Lower leg skin (tissue), 4 donors: ENCODE measurements at regions not wholly inside any gene's neighbourhood (a gene's known extent, or its start where the extent isn't known, plus 50 kb on each side); places are given as distances from the start of the nearest gene placed in this dataset.

ENCODE experiments used
- DNase-seq, 2 donors: peaks; one replicate each; pipeline ENCODE4 v3.0.0-alpha.2; 2019; ENCODE audit warnings: low spot score in 2 of 2
- H3K4me3 ChIP-seq: fragments of 200-600 bp; sonication (generic); 2 replicates; pipeline ENCODE4 v1.5.1; 2017; ENCODE audit warnings: mild to moderate bottlenecking, low read depth; ENCODE audit not compliant: poor library complexity, severe bottlenecking
- CTCF ChIP-seq, 3 donors: fragments of 450-650 bp; IDR thresholded peaks; one replicate each; pipeline ENCODE4 v1.5.1; 2016; ENCODE audit warnings: antibody characterized with exemption in 3 of 3, mild to moderate bottlenecking in 3 of 3, moderate library complexity in 2 of 3
- POLR2A ChIP-seq, 2 donors: fragments of 450-650 bp; IDR thresholded peaks; one replicate each; pipeline ENCODE4 v1.6.1; 2016 to 2017; ENCODE audit warnings: antibody characterized with exemption in 2 of 2, mild to moderate bottlenecking in 1 of 2, moderate library complexity in 1 of 2
- WGBS, 2 donors: methylation state at CpG; one replicate each; pipeline ENCODE4 v1.1.5; 2018; 5-methylcytosine and 5-hydroxymethylcytosine counted together
- intact Hi-C: fragments of 100-400 bp; cut with DNase I; formaldehyde crosslinking; loops from one replicate; pipeline ENCODE4 v1.15.0; 2023; ENCODE audit warnings: low total_unique reads

GRCh38 chr5:104699438-104699837, 1136.8 kb upstream of the NUDT12 start:
- no peak for DNase-seq
- no peak overlapping the region for H3K4me3 ChIP-seq
- WGBS, 2 donors = 73 to 82% methylated on average over 2 of the region's 2 CpGs
- TF ChIP-seq POLR2A (IDR thresholded peaks at IDR 0.05) = no peak
- intact Hi-C loops = no loop called here

- TF ChIP-seq CTCF (IDR thresholded peaks at IDR 0.05) (no peak), POLR2A (IDR thresholded peaks at IDR 0.05) (no peak)
- intact Hi-C loops = no loop called here
- no peak for DNase-seq
- 85 to 100% methylated on average over 1 of the region's 1 CpG for WGBS, 2 donors
- no peak overlapping the region for H3K4me3 ChIP-seq
These were observed 1098.7 kb upstream of the NUDT12 start for GRCh38 chr5:104661256-104661655.

- WGBS, 2 donors = 47 to 59% methylated on average over 1 of the region's 1 CpG
- no peak overlapping the region for H3K4me3 ChIP-seq
- no peak for TF ChIP-seq POLR2A (IDR thresholded peaks at IDR 0.05)
- TF ChIP-seq CTCF (IDR thresholded peaks at IDR 0.05) = no peak
- intact Hi-C loops = no loop called here
- no peak for DNase-seq
These were observed 1096.9 kb upstream of the NUDT12 start for GRCh38 chr5:104659497-104659896.

GRCh38 chr5:104652271-104652861, 1089.8 kb upstream of the NUDT12 start:
- 88 to 90% methylated on average over 5 of the region's 5 CpGs for WGBS, 2 donors
- TF ChIP-seq CTCF (IDR thresholded peaks at IDR 0.05) (no peak), POLR2A (IDR thresholded peaks at IDR 0.05) (no peak)
- no peak for DNase-seq
- intact Hi-C loops = no loop called here
- no peak overlapping the region for H3K4me3 ChIP-seq

- no peak overlapping the region for H3K4me3 ChIP-seq
- TF ChIP-seq CTCF (IDR thresholded peaks at IDR 0.05) = no peak
- no peak for TF ChIP-seq POLR2A (IDR thresholded peaks at IDR 0.05)
- intact Hi-C loops = no loop called here
- 83 to 85% methylated on average over 3 of the region's 3 CpGs for WGBS, 2 donors
- no peak for DNase-seq
These were observed 1087.9 kb upstream of the NUDT12 start for GRCh38 chr5:104650313-104651055.

- intact Hi-C loops = no loop called here
- DNase-seq = no peak
- no peak overlapping the region for H3K4me3 ChIP-seq
- WGBS, 2 donors = 68 to 69% methylated on average over 3 of the region's 3 CpGs
- TF ChIP-seq POLR2A (IDR thresholded peaks at IDR 0.05) (no peak), CTCF (IDR thresholded peaks at IDR 0.05) (no peak)
These were observed 1083.8 kb upstream of the NUDT12 start for GRCh38 chr5:104646416-104646815.
